Right cardiac atrium (tissue), 5 donors: ENCODE measurements at regions not wholly inside any gene's neighbourhood (a gene's known extent, or its start where the extent isn't known, plus 50 kb on each side); places are given as distances from the start of the nearest gene placed in this dataset.

ENCODE experiments used
- ATAC-seq, 2 donors: fragments of 200-7000 bp; cut with Tn5 transposase; one replicate each; pipeline versions ENCODE4 v1.8.0 to v1.9.1; 2020; ENCODE audit warnings: moderate library complexity in 2 of 2, mild to moderate bottlenecking in 1 of 2
- DNase-seq, 3 donors: peaks; one replicate each; pipeline ENCODE4 v3.0.0-alpha.2; 2020
- H3K27ac ChIP-seq: one replicate; pipeline ENCODE4 v1.5.1; 2013; ENCODE audit warnings: mild to moderate bottlenecking, low read length, control low read depth, moderate library complexity
- H3K27me3 ChIP-seq: one replicate; pipeline ENCODE4 v1.6.1; 2013; ENCODE audit not compliant: control insufficient read depth, insufficient read depth
- H3K4me1 ChIP-seq: one replicate; pipeline ENCODE4 v1.6.1; 2013; ENCODE audit warnings: low read length; ENCODE audit not compliant: control insufficient read depth, insufficient read depth
- H3K4me3 ChIP-seq: one replicate; pipeline ENCODE4 v1.5.1; 2013; ENCODE audit warnings: low read length, control low read depth
- H3K9me3 ChIP-seq: one replicate; pipeline ENCODE4 v1.6.1; 2013; ENCODE audit warnings: low read length; ENCODE audit not compliant: control insufficient read depth
- WGBS: extraction: QIAGEN DNeasy Blood & Tissue Kit; methylation state at CpG from one replicate; pipeline ENCODE4 v1.1.7; 2013; 5-methylcytosine and 5-hydroxymethylcytosine counted together
- intact Hi-C, 4 donors: fragments of 100-400 bp; cut with DNase I; formaldehyde crosslinking; loops; one replicate each; pipeline versions ENCODE4 v1.11.0 to v1.14.0; 2022 to 2023
- donor health status: healthy with polysubstance abuse.
- donor health status: DM: no; HTN: yes; CAD: no.
- donor health status: DM: no; HTN: no; CAD: no.
- donor health status: DM: no; HTN: yes; CAD: no; lungs with severe emphysema.
- donor health status: DM: yes; HTN: yes; CAD: no.

GRCh38 chr4:17296921-17297890 is 214.7 kb downstream of the QDPR start:
- intact Hi-C loops: no loop called here
- DNase-seq: no peak
- H3K27ac ChIP-seq: no peak overlapping the region
- H3K9me3 ChIP-seq: no peaks in the 10 kb centered on the region
- H3K4me1 ChIP-seq: peaks cover 3% of the 10 kb centered on the region
- H3K27me3 ChIP-seq: no peaks in the 10 kb centered on the region
- ATAC-seq: no peak
- WGBS: 57% methylated on average over 8 of the region's 8 CpGs
- H3K4me3 ChIP-seq: no peak overlapping the region

GRCh38 chr4:17293901-17294300 is 218.0 kb downstream of the QDPR start:
- no peaks in the 10 kb centered on the region for H3K9me3 ChIP-seq
- WGBS: 37% methylated on average over 1 of the region's 1 CpG
- ATAC-seq (no peak), DNase-seq (no peak)
- no peak overlapping the region for H3K27ac ChIP-seq
- H3K4me3 ChIP-seq: no peak overlapping the region
- peaks cover 3% of the 10 kb centered on the region for H3K4me1 ChIP-seq
- no peaks in the 10 kb centered on the region for H3K27me3 ChIP-seq
- intact Hi-C loops: no loop called here

- no peak for DNase-seq
- ATAC-seq: no peak
- H3K9me3 ChIP-seq: no peaks in the 10 kb centered on the region
- intact Hi-C loops: no loop called here
- no peaks in the 10 kb centered on the region for H3K27me3 ChIP-seq
- H3K27ac ChIP-seq: no peak overlapping the region
- H3K4me1 ChIP-seq: peaks cover 13% of the 10 kb centered on the region
- no peak overlapping the region for H3K4me3 ChIP-seq
- WGBS: 88% methylated on average over 1 of the region's 1 CpG
These were observed 223.7 kb downstream of the QDPR start for GRCh38 chr4:17288151-17288550.

- Histone ChIP-seq H3K27me3 (no peaks in the 10 kb centered on the region), H3K4me1 (peaks cover 13% of the 10 kb centered on the region), H3K4me3 (no peak overlapping the region), H3K9me3 (no peaks in the 10 kb centered on the region), H3K27ac (no peak overlapping the region)
- 76% methylated on average over 7 of the region's 7 CpGs for WGBS
- intact Hi-C loops: no loop called here
- ATAC-seq: no peak
- DNase-seq: no peak
These were observed 225.0 kb downstream of the QDPR start for GRCh38 chr4:17286752-17287460.

DNA sequence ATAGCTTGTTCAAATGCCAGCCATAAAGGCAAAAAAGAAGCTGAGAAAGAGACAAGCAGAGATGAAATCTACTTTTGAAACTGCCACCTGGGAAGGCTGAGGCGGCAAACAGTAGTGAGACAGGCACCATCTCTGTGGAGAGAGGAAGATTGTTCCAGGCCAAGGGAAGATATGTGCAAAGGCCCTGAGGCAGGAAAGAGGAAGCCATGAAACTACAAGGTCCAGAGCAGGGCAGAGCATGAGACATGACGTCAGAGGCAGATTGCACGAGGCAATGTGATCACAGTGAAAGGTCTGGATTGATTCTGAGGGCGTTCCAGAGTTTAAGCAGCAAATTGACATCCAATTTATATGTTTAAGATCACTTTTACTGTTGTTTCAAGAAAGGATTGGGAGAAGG is 226.1 kb downstream of the QDPR start:
- Histone ChIP-seq H3K27ac (no peak overlapping the region), H3K27me3 (no peaks in the 10 kb centered on the region), H3K4me3 (no peak overlapping the region), H3K9me3 (no peaks in the 10 kb centered on the region), H3K4me1 (peaks cover 13% of the 10 kb centered on the region)
- DNase-seq (no peak), ATAC-seq (no peak)
- WGBS: 76% methylated on average over 4 of the region's 4 CpGs
- intact Hi-C loops: no loop called here

GRCh38 chr4:17284323-17285175 is 227.3 kb downstream of the QDPR start:
- intact Hi-C loops: no loop called here
- Histone ChIP-seq H3K27ac (no peak overlapping the region), H3K27me3 (no peaks in the 10 kb centered on the region), H3K9me3 (no peaks in the 10 kb centered on the region), H3K4me3 (no peak overlapping the region), H3K4me1 (peaks cover 13% of the 10 kb centered on the region)
- ATAC-seq (peak; percentile 86 to 93), DNase-seq (peak; percentile 31 to 72 (median 56))
- WGBS: 45% methylated on average over 5 of the region's 5 CpGs

DNA sequence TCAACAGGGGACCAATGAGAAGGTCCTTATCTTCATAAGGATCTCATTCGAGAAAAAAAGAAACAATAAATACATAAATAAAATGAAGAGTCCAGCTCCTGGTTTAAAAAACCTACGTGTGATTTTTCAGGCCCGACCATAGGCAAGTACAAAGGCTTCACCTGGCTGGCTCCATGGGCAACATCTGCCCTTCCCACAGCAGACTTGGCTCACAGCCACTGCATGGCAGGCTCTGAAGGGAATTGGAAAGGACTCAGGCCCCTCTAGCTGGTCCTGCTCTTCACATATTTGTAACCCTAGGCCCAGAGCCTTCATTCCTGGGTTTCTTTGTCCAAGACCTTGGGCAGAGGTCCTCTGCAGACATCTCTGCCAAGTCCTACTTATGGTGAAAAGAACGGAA is 228.1 kb downstream of the QDPR start:
- H3K27ac ChIP-seq: no peak overlapping the region
- H3K4me1 ChIP-seq: peaks cover 13% of the 10 kb centered on the region
- intact Hi-C loops: no loop called here
- H3K9me3 ChIP-seq: no peaks in the 10 kb centered on the region
- no peak overlapping the region for H3K4me3 ChIP-seq
- H3K27me3 ChIP-seq: no peaks in the 10 kb centered on the region
- 87% methylated on average over 4 of the region's 4 CpGs for WGBS
- DNase-seq: no peak
- ATAC-seq: peak in 1 of 2 donors; percentile 15

- Histone ChIP-seq H3K9me3 (no peaks in the 10 kb centered on the region), H3K4me3 (no peak overlapping the region), H3K27me3 (no peaks in the 10 kb centered on the region), H3K4me1 (peaks cover 13% of the 10 kb centered on the region), H3K27ac (no peak overlapping the region)
- DNase-seq: no peak
- WGBS: 94% methylated on average over 7 of the region's 7 CpGs
- ATAC-seq: no peak
- intact Hi-C loops: no loop called here
These were observed 228.6 kb downstream of the QDPR start for GRCh38 chr4:17283251-17283650.

GRCh38 chr4:17280261-17281018 is 231.4 kb downstream of the QDPR start:
- intact Hi-C loops: no loop called here
- no peak for ATAC-seq
- Histone ChIP-seq H3K4me3 (no peak overlapping the region), H3K9me3 (no peaks in the 10 kb centered on the region), H3K27ac (no peak overlapping the region), H3K27me3 (no peaks in the 10 kb centered on the region), H3K4me1 (peaks cover 13% of the 10 kb centered on the region)
- 98% methylated on average over 6 of the region's 6 CpGs for whole genome bisulfite sequencing
- no peak for DNase-seq

GRCh38 chr4:17276776-17277175 is 235.1 kb downstream of the QDPR start:
- ATAC-seq: peak; percentile 85 to 87
- no peaks in the 10 kb centered on the region for H3K9me3 ChIP-seq
- no peaks in the 10 kb centered on the region for H3K27me3 ChIP-seq
- no peak overlapping the region for H3K4me3 ChIP-seq
- no peak overlapping the region for H3K27ac ChIP-seq
- H3K4me1 ChIP-seq: no peaks in the 10 kb centered on the region
- 17% methylated on average over 6 of the region's 6 CpGs for WGBS
- DNase-seq: peak; percentile 58 to 88 (median 84)
- intact Hi-C loops: no loop called here
